Activated T-helper 17 cell treated with anti-CD3 and anti-CD28 coated beads, Interleukin-2, amount 50 U/mL, for 72 hours (primary cell): ENCODE measurements at regions not wholly inside any gene's neighbourhood (a gene's known extent, or its start where the extent isn't known, plus 50 kb on each side); places are given as distances from the start of the nearest gene placed in this dataset.
"Not testable (repeated sequence)": the region's sequence is repeated elsewhere in the genome, so short reads cannot be mapped to it uniquely, and the experiment has no call there.

Source experiments
- ATAC-seq: fragments of 150-1000 bp; cut with Tn5 transposase; replicated peaks from 2 replicates; pipeline ENCODE4 v1.10.0; 2021; ENCODE audit warnings: mild to moderate bottlenecking, moderate library complexity
- H3K27ac Mint-ChIP-seq: one replicate; pipeline ENCODE4 v1.8.0; 2022; ENCODE audit warnings: mixed read lengths
- H3K27me3 Mint-ChIP-seq: one replicate; pipeline ENCODE4 v1.8.0; 2022; ENCODE audit warnings: mixed read lengths
- H3K36me3 Mint-ChIP-seq: one replicate; pipeline ENCODE4 v1.8.0; 2022; ENCODE audit warnings: low read depth, mild to moderate bottlenecking, mixed read lengths
- H3K4me1 Mint-ChIP-seq: one replicate; pipeline ENCODE4 v1.8.0; 2022; ENCODE audit warnings: mixed read lengths
- H3K4me3 Mint-ChIP-seq: one replicate; pipeline ENCODE4 v1.8.0; 2022; ENCODE audit warnings: mild to moderate bottlenecking, mixed read lengths
- H3K9me3 Mint-ChIP-seq: one replicate; pipeline ENCODE4 v1.8.0; 2022; ENCODE audit warnings: mixed read lengths

DNA sequence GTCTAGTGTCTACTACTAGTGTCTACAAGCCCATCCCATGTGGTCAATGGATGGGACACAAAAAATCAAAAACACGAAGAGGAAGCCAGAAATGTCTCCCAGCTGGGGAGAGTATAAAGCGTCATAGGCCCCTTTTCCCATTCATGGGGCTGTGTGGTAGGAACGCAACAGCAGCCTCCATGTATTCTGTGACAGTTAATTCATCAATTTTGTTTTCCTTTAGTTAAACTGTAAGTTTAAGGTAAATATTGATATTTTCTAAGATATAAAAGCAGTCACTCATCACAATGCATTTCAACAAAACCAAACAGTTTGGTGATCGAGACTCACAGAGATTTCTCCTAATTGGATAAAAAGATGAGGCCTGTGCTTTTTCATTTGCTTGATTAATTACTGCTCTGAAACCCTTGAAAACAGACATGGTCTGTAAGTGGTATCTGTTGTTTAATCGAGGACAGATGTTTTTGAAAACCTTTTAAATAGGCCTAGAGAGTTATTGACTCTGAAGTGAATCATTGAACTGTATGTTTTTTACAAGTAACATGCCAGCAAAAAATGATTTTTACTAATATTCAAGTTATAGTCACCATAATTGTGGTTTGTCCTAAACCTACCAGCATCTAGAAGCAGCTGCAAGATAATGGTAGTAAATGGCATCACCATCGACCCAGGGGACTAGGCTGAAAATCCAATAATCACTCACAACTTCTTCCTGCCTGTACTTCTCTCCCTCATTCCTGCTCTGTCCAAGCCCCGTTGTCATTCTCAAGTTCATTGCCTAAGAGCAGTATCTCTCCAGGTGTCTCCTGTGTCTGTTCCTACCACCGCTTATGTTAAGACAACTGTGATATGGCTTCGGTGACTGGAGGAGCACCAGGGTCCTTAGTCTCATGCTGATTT lies 87.7 kb upstream of the SHISA3 start:
- Mint-ChIP-seq H3K27ac (no peak overlapping the region), H3K9me3 (peaks cover 4% of the 10 kb centered on the region), H3K4me1 (no peaks in the 10 kb centered on the region), H3K4me3 (no peak overlapping the region), H3K36me3 (no peaks in the 10 kb centered on the region), H3K27me3 (peaks cover 20% of the 10 kb centered on the region)
- ATAC-seq, result no peak

- no peak overlapping the region for H3K4me3 Mint-ChIP-seq
Measured at GRCh38 chr4:42310358-42310757, 86.9 kb upstream of the SHISA3 start.

DNA sequence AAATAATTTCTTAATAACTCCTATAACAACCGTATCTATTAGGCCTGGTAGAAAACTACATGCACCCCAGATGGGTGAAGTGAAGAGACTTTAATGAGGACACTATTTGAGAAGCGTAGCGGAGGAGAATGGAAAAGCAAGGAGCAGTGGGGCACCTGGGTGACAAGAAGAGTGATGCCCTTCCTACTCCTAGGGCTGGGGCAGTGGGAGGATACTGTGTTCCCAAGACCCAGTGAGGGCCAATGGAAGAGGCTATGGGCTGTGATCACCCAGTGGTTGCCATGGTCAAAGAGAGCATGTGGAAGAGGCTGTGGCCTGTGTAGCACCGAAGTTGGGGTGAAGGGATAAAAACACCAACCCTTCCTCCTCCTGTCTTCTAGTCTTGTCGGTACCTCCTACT lies 86.5 kb upstream of the SHISA3 start:
- no peaks in the 10 kb centered on the region for H3K36me3 Mint-ChIP-seq
- H3K4me1 Mint-ChIP-seq, result no peaks in the 10 kb centered on the region
- peaks cover 4% of the 10 kb centered on the region for H3K9me3 Mint-ChIP-seq
- ATAC-seq, result no peak
- no peak overlapping the region for H3K4me3 Mint-ChIP-seq
- H3K27me3 Mint-ChIP-seq, result peaks cover 18% of the 10 kb centered on the region
- no peak overlapping the region for H3K27ac Mint-ChIP-seq

More at GRCh38 chr4:42310358-42310757, 86.9 kb upstream of the SHISA3 start:
- Mint-ChIP-seq H3K27ac (no peak overlapping the region), H3K9me3 (peaks cover 4% of the 10 kb centered on the region), H3K36me3 (no peaks in the 10 kb centered on the region), H3K4me1 (no peaks in the 10 kb centered on the region), H3K27me3 (peaks cover 18% of the 10 kb centered on the region)
- no peak for ATAC-seq

DNA sequence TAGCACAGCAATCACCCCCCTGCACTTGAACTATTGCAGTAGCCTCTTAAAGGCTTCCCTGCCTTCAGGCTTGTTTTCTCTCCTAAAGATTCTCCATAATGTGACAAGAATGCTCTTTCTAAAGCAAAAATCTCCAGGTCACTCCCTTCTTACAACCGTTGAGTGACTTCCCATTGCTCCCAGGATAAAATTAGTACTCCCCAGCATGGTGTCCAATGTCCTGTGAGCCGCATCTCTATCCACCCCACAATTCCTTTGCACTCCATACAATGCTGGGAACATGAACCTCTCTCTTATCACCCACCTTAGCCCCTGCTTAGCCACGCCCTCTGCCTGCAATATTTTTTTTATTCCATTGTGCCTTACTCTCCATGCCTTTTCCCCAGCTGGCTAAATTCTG lies 85.7 kb upstream of the SHISA3 start:
- ATAC-seq, result no peak
- no peak overlapping the region for H3K4me3 Mint-ChIP-seq
- H3K27me3 Mint-ChIP-seq, result peaks cover 22% of the 10 kb centered on the region
- H3K36me3 Mint-ChIP-seq, result no peaks in the 10 kb centered on the region
- H3K4me1 Mint-ChIP-seq, result no peaks in the 10 kb centered on the region
- H3K27ac Mint-ChIP-seq, result no peak overlapping the region
- H3K9me3 Mint-ChIP-seq, result peaks cover 4% of the 10 kb centered on the region

DNA sequence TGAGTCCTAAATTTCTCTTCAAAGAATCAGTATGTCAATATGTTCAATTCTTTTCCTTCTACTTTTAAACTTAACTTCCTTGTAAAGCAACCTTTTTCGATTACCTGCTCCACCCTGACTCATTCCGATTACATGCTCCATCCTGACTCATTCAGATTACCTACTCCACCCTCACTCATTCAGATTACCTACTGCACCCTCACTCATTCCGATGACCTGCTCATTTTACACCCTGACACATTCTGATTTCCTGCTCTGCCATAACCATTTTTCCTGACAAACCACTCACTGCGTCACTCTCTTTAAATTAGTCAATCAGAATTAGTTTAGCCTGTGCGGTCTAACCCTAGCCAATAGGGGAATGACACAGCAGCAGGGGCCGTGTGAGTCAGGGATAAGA lies 83.9 kb upstream of the SHISA3 start:
- not testable (repeated sequence) for H3K4me1 Mint-ChIP-seq, H3K36me3 Mint-ChIP-seq, ATAC-seq, H3K9me3 Mint-ChIP-seq, H3K27ac Mint-ChIP-seq, H3K4me3 Mint-ChIP-seq
- peaks cover 26% of the 10 kb centered on the region for H3K27me3 Mint-ChIP-seq

DNA sequence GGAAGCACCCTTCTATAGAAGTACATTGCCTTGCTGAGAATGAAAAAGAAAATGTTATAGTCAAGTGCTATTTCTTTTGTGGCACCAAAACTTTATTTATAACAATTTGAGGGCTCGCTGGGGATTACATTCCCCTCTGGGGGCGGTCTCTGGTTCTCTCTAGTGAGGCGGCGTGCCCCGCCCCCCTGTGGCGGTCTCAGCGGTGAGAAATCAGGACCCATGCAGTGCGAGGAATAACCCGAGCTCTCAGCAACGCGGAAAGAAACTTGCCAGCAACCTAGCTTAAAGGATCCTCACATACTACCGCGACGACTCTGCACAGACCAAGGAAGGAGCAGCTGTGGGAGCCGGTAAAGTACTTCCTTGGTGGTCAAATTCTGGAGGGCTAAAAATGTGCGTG lies 83.4 kb upstream of the SHISA3 start:
- no peaks in the 10 kb centered on the region for H3K4me1 Mint-ChIP-seq
- no peak for ATAC-seq
- peaks cover 30% of the 10 kb centered on the region for H3K27me3 Mint-ChIP-seq
- H3K9me3 Mint-ChIP-seq, result peaks cover 4% of the 10 kb centered on the region
- H3K27ac Mint-ChIP-seq, result no peak overlapping the region
- H3K36me3 Mint-ChIP-seq, result no peaks in the 10 kb centered on the region
- no peak overlapping the region for H3K4me3 Mint-ChIP-seq

DNA sequence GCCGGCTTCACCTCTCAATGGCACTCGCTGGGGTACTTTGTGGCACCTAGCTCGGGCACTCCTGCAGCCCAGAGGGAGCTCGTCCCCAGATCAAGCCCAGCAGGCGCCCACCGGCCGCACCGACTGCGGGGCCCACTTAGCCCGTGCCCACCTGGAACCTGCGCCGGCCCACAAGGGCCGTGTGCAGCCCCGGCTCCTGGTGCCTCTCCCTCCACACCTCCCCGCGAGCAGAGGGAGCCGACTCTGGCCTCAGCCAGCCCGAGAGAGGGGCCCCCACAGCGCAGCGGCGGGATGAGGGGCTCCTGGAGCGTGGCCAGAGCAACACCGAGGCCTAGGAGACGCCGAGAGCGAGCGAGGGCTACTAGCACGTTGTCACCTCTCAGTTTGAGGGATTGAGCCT lies 82.1 kb upstream of the SHISA3 start:
- Mint-ChIP-seq H3K27ac (no peak overlapping the region), H3K4me1 (no peaks in the 10 kb centered on the region), H3K4me3 (no peak overlapping the region), H3K9me3 (peaks cover 4% of the 10 kb centered on the region), H3K27me3 (peaks cover 30% of the 10 kb centered on the region), H3K36me3 (no peaks in the 10 kb centered on the region)
- ATAC-seq, result no peak

DNA sequence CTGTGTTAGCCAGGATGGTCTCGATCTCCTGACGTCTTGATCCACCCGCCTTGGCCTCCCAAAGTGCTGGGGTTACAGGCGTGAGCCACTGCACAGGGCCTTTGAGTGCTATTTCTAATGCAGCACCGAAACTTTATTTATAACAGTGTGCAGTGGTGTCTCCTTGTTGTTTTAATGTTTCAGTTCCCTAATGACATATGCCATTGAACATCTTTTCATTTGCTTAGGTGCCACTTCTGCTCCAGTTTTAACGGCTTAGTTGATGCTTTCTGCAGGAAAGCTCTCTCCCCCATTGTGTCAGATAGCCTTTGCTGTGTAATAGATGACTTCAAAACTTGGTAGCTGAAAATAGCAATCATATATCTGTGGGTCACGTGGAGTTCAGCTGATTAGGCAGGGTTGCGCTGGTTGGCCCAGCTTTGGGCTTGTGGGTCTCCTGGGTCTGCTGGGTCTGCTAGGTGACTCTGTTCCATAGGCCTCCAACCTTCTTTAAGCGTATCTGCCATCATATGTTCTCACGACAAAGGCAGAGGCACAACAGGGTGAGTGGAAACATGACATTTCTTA lies 76.4 kb upstream of the SHISA3 start:
- Mint-ChIP-seq H3K27me3 (peaks cover 24% of the 10 kb centered on the region), H3K9me3 (peaks cover 4% of the 10 kb centered on the region), H3K36me3 (no peaks in the 10 kb centered on the region), H3K27ac (no peak overlapping the region), H3K4me1 (no peaks in the 10 kb centered on the region), H3K4me3 (no peak overlapping the region)
- ATAC-seq, result no peak

DNA sequence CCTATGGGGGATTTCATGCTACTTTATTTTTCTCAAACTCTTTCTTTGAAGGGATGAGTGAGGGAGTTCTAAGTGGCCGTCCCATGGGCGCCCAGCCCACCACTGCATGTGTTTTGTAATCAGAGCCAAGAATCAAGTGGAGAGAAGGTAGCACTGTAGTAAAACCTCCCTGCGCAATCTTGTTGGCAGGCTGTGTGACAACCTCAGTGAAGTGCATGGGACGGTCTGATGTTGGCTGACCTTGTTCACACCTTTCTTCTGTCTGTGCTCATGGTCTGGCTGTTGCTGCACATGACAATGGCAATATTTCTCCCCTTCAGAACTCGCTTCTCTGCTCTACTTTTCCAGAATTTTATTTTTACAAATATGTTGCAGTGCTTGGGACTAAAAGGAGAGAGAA lies 71.2 kb upstream of the SHISA3 start:
- no peak for ATAC-seq
- H3K4me3 Mint-ChIP-seq, result no peak overlapping the region
- peaks cover 17% of the 10 kb centered on the region for H3K27me3 Mint-ChIP-seq
- no peaks in the 10 kb centered on the region for H3K4me1 Mint-ChIP-seq
- H3K9me3 Mint-ChIP-seq, result peaks cover 4% of the 10 kb centered on the region
- no peak overlapping the region for H3K27ac Mint-ChIP-seq
- H3K36me3 Mint-ChIP-seq, result no peaks in the 10 kb centered on the region

GRCh38 chr4:42326524-42326923 lies 70.8 kb upstream of the SHISA3 start:
- no peak for ATAC-seq
- no peaks in the 10 kb centered on the region for H3K36me3 Mint-ChIP-seq
- no peak overlapping the region for H3K27ac Mint-ChIP-seq

DNA sequence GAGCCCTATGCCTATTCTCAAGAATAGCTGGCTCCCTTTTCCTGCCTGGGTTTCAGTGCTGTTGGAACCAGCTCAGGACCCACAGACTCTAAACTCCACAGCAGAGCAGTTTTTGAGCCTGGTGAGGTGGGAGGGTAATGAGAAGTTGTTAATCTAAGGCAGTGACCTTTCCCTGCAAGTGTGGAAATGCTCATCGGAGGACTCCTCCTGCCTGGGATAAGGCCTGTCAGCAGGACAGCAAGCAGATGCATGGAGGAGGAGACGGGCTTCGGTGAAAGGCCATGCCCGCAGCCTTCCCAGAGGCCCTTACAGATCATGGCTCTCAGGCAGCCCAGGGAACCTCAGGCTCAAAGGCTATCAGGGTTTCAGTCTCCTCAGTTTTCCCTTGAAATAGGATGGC lies 70.0 kb upstream of the SHISA3 start:
- no peaks in the 10 kb centered on the region for H3K36me3 Mint-ChIP-seq
- H3K27ac Mint-ChIP-seq, result no peak overlapping the region
- H3K4me3 Mint-ChIP-seq, result no peak overlapping the region
- H3K9me3 Mint-ChIP-seq, result no peaks in the 10 kb centered on the region
- peaks cover 15% of the 10 kb centered on the region for H3K27me3 Mint-ChIP-seq
- no peaks in the 10 kb centered on the region for H3K4me1 Mint-ChIP-seq
- ATAC-seq, result no peak

More at GRCh38 chr4:42326524-42326923, 70.8 kb upstream of the SHISA3 start:
- no peak overlapping the region for H3K4me3 Mint-ChIP-seq
- peaks cover 16% of the 10 kb centered on the region for H3K27me3 Mint-ChIP-seq
- no peaks in the 10 kb centered on the region for H3K4me1 Mint-ChIP-seq
- H3K9me3 Mint-ChIP-seq, result no peaks in the 10 kb centered on the region

DNA sequence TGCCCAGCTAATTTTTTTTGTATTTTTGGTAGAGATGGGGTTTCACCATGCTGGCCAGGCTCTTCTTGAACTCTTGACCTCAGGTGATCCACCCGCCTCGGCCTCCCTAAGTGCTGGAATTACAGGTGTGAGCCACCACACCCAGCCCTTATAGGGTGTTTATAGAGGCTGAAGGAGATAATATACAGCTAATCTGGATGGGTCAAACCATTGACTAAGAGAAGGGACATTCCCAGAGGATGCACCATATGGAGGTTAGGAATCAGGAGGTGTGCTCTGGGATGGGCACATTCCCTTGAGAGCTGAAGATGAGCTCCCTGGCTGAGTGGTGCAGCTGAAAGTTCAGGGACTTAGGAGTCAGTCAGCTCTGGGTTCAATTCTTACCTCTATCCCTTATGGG lies 68.3 kb upstream of the SHISA3 start:
- Mint-ChIP-seq H3K27me3 (peaks cover 8% of the 10 kb centered on the region), H3K36me3 (no peaks in the 10 kb centered on the region), H3K4me1 (no peaks in the 10 kb centered on the region), H3K27ac (no peak overlapping the region), H3K4me3 (no peak overlapping the region), H3K9me3 (no peaks in the 10 kb centered on the region)
- ATAC-seq, result no peak

GRCh38 chr4:42329421-42329820 lies 67.9 kb upstream of the SHISA3 start:
- Mint-ChIP-seq H3K27me3 (peaks cover 8% of the 10 kb centered on the region), H3K27ac (no peak overlapping the region), H3K9me3 (no peaks in the 10 kb centered on the region)

GRCh38 chr4:42330002-42330592 lies 67.2 kb upstream of the SHISA3 start:
- Mint-ChIP-seq H3K4me3 (no peak overlapping the region), H3K36me3 (no peaks in the 10 kb centered on the region), H3K27ac (no peak overlapping the region), H3K9me3 (no peaks in the 10 kb centered on the region), H3K27me3 (peaks cover 8% of the 10 kb centered on the region), H3K4me1 (no peaks in the 10 kb centered on the region)
- ATAC-seq, result no peak

More at GRCh38 chr4:42329421-42329820, 67.9 kb upstream of the SHISA3 start:
- H3K4me3 Mint-ChIP-seq, result no peak overlapping the region
- no peaks in the 10 kb centered on the region for H3K4me1 Mint-ChIP-seq
- no peaks in the 10 kb centered on the region for H3K36me3 Mint-ChIP-seq
- no peak for ATAC-seq

DNA sequence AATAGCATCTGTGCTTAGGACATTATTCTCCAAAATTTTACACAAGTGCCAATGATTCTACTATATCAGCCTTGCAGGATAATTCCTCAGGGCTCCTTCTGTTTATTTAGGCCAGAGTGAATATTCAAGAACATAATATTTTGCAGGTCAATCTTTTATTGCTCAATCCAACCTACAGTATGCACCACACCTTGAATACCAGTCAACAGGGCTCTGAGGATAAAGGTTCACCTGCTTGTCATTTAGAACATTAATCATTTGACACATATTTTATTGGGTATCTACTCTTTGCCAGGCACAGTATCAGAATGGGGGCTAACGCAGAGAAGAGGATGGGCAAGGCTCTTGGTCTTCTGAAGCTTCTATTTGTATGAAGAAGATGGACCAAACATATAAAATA lies 66.2 kb upstream of the SHISA3 start:
- Mint-ChIP-seq H3K36me3 (no peaks in the 10 kb centered on the region), H3K4me3 (no peak overlapping the region), H3K27me3 (peaks cover 8% of the 10 kb centered on the region), H3K4me1 (no peaks in the 10 kb centered on the region), H3K9me3 (no peaks in the 10 kb centered on the region), H3K27ac (no peak overlapping the region)
- no peak for ATAC-seq
